ENCODE measurements at regions not wholly inside any gene's neighbourhood (a gene's known extent, or its start where the extent isn't known, plus 50 kb on each side); places are given as distances from the start of the nearest gene placed in this dataset.

DNA sequence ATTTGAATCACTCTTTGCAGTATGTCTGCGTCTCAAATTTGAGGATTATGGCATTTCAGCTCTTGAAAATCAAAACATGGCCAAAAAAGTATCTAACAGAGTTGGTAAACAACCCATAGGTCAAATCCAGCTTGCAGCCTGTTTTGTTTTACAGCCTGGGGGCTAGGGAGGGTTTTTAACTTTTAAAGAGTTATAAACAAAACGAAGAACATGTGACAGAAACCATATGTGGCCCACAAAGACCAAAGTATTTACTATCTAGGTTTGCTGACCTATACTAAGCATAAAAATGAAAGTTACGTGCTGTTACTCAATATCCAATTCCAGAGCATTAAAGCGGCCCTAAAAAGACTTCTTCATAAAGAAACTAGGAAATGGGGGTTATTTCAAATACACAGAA, 55.5 kb upstream of the STARD3NL start:
- TF ChIP-seq, protein P1, sequence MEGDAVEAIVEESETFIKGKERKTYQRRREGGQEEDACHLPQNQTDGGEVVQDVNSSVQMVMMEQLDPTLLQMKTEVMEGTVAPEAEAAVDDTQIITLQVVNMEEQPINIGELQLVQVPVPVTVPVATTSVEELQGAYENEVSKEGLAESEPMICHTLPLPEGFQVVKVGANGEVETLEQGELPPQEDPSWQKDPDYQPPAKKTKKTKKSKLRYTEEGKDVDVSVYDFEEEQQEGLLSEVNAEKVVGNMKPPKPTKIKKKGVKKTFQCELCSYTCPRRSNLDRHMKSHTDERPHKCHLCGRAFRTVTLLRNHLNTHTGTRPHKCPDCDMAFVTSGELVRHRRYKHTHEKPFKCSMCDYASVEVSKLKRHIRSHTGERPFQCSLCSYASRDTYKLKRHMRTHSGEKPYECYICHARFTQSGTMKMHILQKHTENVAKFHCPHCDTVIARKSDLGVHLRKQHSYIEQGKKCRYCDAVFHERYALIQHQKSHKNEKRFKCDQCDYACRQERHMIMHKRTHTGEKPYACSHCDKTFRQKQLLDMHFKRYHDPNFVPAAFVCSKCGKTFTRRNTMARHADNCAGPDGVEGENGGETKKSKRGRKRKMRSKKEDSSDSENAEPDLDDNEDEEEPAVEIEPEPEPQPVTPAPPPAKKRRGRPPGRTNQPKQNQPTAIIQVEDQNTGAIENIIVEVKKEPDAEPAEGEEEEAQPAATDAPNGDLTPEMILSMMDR (IDR thresholded peaks at IDR 0.05): no peak
- TF ChIP-seq POLR2A (IDR thresholded peaks at IDR 0.05): no peak

All from Peyer's patch (tissue), 4 donors.